ENCODE measurements at regions not wholly inside any gene's neighbourhood (a gene's known extent, or its start where the extent isn't known, plus 50 kb on each side); places are given as distances from the start of the nearest gene placed in this dataset.

DNA sequence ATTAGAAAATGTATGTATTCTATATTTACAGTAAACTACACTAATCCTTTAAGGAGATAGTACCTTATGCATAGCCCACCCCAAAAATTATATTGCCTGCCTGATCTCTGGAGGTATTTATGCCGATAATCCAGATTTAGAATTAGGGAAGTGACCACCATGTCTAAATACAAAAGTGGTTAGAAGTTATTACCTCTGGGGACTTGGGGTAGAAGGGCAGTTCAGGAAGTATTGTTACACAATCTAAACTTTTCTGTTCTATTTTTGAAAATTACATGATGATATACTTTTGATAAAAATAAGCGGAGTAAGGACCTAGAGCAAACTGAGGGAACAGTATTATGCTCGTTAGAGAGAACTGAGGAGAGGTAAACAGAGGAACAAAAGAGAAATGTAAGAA lies 90.5 kb upstream of the ZP4 start (continued):
- TF ChIP-seq PHF8 (CRISPR knock-in tag; IDR thresholded peaks at IDR 0.05) (no peak), NR2C2 (CRISPR knock-in tag; IDR thresholded peaks at IDR 0.05; ENCODE audit: borderline replicate concordance) (no peak), KAT2B (IDR thresholded peaks at IDR 0.05; ENCODE audit: borderline replicate concordance, low read depth, low read length) (no peak), HNF4G (IDR thresholded peaks at IDR 0.05; ENCODE audit: borderline replicate concordance, low read depth, low read length) (no peak), HNF4G (CRISPR knock-in tag; IDR thresholded peaks at IDR 0.05; ENCODE audit: borderline replicate concordance, low read depth) (no peak), DR1 (CRISPR knock-in tag; IDR thresholded peaks at IDR 0.05) (no peak), RORA (CRISPR knock-in tag; IDR thresholded peaks at IDR 0.05) (no peak)
- TF ChIP-seq, protein P1, sequence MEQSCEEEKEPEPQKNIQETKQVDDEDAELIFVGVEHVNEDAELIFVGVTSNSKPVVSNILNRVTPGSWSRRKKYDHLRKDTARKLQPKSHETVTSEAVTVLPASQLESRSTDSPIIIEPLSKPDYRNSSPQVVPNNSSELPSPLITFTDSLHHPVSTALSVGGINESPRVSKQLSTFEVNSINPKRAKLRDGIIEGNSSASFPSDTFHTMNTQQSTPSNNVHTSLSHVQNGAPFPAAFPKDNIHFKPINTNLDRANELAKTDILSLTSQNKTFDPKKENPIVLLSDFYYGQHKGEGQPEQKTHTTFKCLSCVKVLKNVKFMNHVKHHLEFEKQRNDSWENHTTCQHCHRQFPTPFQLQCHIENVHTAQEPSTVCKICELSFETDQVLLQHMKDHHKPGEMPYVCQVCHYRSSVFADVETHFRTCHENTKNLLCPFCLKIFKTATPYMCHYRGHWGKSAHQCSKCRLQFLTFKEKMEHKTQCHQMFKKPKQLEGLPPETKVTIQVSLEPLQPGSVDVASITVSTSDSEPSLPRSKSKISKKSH (CRISPR knock-in tag; IDR thresholded peaks at IDR 0.05; ENCODE audit: borderline replicate concordance) = no peak
- TF ChIP-seq, protein P2, sequence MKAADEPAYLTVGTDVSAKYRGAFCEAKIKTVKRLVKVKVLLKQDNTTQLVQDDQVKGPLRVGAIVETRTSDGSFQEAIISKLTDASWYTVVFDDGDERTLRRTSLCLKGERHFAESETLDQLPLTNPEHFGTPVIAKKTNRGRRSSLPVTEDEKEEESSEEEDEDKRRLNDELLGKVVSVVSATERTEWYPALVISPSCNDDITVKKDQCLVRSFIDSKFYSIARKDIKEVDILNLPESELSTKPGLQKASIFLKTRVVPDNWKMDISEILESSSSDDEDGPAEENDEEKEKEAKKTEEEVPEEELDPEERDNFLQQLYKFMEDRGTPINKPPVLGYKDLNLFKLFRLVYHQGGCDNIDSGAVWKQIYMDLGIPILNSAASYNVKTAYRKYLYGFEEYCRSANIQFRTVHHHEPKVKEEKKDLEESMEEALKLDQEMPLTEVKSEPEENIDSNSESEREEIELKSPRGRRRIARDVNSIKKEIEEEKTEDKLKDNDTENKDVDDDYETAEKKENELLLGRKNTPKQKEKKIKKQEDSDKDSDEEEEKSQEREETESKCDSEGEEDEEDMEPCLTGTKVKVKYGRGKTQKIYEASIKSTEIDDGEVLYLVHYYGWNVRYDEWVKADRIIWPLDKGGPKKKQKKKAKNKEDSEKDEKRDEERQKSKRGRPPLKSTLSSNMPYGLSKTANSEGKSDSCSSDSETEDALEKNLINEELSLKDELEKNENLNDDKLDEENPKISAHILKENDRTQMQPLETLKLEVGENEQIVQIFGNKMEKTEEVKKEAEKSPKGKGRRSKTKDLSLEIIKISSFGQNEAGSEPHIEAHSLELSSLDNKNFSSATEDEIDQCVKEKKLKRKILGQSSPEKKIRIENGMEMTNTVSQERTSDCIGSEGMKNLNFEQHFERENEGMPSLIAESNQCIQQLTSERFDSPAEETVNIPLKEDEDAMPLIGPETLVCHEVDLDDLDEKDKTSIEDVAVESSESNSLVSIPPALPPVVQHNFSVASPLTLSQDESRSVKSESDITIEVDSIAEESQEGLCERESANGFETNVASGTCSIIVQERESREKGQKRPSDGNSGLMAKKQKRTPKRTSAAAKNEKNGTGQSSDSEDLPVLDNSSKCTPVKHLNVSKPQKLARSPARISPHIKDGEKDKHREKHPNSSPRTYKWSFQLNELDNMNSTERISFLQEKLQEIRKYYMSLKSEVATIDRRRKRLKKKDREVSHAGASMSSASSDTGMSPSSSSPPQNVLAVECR (CRISPR knock-in tag; IDR thresholded peaks at IDR 0.05; ENCODE audit: borderline replicate concordance) = no peak
- TF ChIP-seq, protein P3, sequence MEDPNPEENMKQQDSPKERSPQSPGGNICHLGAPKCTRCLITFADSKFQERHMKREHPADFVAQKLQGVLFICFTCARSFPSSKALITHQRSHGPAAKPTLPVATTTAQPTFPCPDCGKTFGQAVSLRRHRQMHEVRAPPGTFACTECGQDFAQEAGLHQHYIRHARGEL (CRISPR knock-in tag; IDR thresholded peaks at IDR 0.05) = no peak
